ENCODE measurements at regions not wholly inside any gene's neighbourhood (a gene's known extent, or its start where the extent isn't known, plus 50 kb on each side); places are given as distances from the start of the nearest gene placed in this dataset.

DNA sequence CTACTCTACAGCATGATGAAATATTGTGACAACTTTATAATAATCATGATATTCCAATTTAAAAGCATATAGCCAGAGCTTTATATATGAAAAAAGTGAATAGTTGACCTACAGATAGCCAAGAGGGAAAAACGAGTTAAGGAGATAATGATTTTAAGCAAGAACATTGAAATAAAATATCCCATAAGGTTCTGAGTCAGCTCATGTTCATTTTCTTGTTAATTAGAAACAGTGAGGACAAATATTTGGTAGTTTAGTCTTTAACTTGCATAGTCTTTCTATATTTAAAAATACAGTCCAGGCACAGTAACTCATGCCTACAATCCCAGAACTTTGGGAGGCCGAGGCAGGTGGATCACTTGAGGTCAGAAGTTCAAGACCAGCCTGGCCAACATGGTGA, 55.8 kb upstream of the CDH6 start:
- intact Hi-C loops (cut with micrococcal nuclease) = no loop called here
- DNase-seq (ENCODE audit: low spot score) = no peak
- Mint-ChIP-seq H3K4me1 (ENCODE audit: low read depth) (no peaks in the 10 kb centered on the region), H3K27me3 (ENCODE audit: low read depth) (no peaks in the 10 kb centered on the region), H3K4me3 (ENCODE audit: low read depth) (no peak overlapping the region), H3K36me3 (ENCODE audit: low read depth) (no peaks in the 10 kb centered on the region), H3K9me3 (peaks cover 3% of the 10 kb centered on the region), H3K27ac (no peak overlapping the region)

DNA sequence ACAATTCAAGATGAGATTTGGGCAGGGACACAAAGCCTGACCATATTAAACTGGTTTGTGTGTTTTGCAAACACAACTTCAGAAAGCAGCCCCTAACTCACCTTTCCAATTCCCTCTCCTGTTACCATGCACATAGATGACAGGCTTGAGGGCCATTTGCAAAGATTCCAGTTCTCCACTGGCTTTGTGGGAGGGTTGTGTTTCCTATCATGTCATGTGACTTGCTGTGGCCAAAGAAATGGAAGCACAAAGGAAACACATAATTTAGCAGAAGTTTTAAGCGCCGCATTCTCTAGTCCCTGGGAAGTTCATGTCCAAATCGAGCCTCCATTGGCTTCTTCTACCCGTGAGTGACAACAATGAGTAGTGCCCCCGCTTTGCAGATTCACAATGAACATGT, 57.9 kb upstream of the CDH6 start:
- intact Hi-C loops (cut with micrococcal nuclease) = no loop called here
- H3K9me3 Mint-ChIP-seq = peaks cover 3% of the 10 kb centered on the region
- H3K36me3 Mint-ChIP-seq (ENCODE audit: low read depth) = no peaks in the 10 kb centered on the region
- H3K27me3 Mint-ChIP-seq (ENCODE audit: low read depth) = no peaks in the 10 kb centered on the region
- DNase-seq (ENCODE audit: low spot score) = no peak
- H3K4me1 Mint-ChIP-seq (ENCODE audit: low read depth) = no peaks in the 10 kb centered on the region
- H3K4me3 Mint-ChIP-seq (ENCODE audit: low read depth) = no peak overlapping the region
- no peak overlapping the region for H3K27ac Mint-ChIP-seq

DNA sequence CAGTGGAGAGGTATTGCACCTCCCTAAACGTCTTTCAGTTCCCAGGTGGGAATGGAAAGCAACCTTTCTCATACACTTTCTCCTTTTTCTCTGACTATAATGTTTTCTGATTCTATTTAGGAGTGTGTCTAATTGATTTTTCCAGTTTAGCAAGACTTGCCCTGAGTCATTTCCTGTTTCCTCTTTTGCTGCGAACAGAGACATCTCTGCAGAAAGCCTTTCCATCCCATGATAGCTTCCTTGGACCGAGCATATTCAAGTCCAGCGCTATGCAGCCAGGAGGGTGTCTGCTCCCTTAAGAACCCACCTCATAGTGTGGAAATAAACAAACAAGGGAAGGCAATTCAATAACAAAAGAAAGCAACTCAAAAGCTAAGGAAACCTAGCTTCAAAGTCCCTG, 60.0 kb upstream of the CDH6 start:
- H3K27ac Mint-ChIP-seq = no peak overlapping the region
- intact Hi-C loops (cut with micrococcal nuclease) = no loop called here
- H3K36me3 Mint-ChIP-seq (ENCODE audit: low read depth) = no peaks in the 10 kb centered on the region
- no peaks in the 10 kb centered on the region for H3K27me3 Mint-ChIP-seq (ENCODE audit: low read depth)
- no peak overlapping the region for H3K4me3 Mint-ChIP-seq (ENCODE audit: low read depth)
- peaks cover 3% of the 10 kb centered on the region for H3K9me3 Mint-ChIP-seq
- no peaks in the 10 kb centered on the region for H3K4me1 Mint-ChIP-seq (ENCODE audit: low read depth)
- DNase-seq (ENCODE audit: low spot score) = no peak

DNA sequence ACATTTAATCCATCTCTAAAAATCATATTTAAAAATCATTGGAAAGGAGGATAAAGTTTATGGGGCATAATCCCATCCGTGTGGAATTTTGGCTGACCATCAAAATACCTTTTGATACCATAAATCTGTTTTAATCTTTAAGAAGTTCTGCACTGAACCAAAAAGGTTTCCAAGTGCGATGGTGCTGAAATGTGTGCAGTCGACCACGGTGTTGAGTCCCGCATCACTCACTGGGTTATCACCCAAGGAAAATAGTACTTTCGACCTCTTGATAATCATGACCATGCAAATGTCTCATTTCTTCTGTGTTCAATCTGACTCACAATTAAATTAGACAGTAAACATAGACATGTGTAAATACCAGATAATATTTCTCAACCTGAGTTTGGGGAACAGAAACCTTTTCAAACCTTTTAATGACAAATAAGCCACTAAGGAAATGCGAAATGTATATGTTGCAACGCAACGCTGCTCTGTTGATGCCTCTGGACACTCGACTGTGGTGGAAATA, 62.0 kb upstream of the CDH6 start:
- Mint-ChIP-seq H3K27ac (no peak overlapping the region), H3K4me1 (ENCODE audit: low read depth) (no peaks in the 10 kb centered on the region), H3K27me3 (ENCODE audit: low read depth) (no peaks in the 10 kb centered on the region), H3K36me3 (ENCODE audit: low read depth) (no peaks in the 10 kb centered on the region), H3K4me3 (ENCODE audit: low read depth) (no peak overlapping the region), H3K9me3 (peaks cover 8% of the 10 kb centered on the region)
- intact Hi-C loops (cut with micrococcal nuclease) = no loop called here
- DNase-seq (ENCODE audit: low spot score) = no peak

DNA sequence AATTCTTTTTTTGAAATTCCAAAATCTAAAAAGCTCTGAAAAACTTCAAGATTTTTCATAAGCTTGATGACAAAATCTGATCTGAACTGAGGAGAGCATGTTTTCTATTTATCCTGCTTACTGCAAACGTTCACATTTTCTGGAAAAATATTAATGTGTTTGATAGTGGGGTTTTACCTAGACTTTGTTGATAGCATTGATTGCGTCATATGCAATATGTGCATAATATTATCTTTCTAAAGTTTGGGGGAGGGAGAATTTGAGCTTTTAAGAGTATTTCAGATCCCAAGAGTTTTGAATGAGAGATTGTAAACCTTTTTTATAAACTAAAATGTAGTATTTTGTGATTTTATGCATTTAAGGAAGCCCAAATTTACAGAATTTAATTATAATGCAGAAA, 62.8 kb upstream of the CDH6 start:
- H3K27me3 Mint-ChIP-seq (ENCODE audit: low read depth) = no peaks in the 10 kb centered on the region
- DNase-seq (ENCODE audit: low spot score) = no peak
- H3K9me3 Mint-ChIP-seq = peaks cover 8% of the 10 kb centered on the region
- intact Hi-C loops (cut with micrococcal nuclease) = no loop called here
- H3K27ac Mint-ChIP-seq = no peak overlapping the region
- H3K4me1 Mint-ChIP-seq (ENCODE audit: low read depth) = no peaks in the 10 kb centered on the region
- no peak overlapping the region for H3K4me3 Mint-ChIP-seq (ENCODE audit: low read depth)
- no peaks in the 10 kb centered on the region for H3K36me3 Mint-ChIP-seq (ENCODE audit: low read depth)

DNA sequence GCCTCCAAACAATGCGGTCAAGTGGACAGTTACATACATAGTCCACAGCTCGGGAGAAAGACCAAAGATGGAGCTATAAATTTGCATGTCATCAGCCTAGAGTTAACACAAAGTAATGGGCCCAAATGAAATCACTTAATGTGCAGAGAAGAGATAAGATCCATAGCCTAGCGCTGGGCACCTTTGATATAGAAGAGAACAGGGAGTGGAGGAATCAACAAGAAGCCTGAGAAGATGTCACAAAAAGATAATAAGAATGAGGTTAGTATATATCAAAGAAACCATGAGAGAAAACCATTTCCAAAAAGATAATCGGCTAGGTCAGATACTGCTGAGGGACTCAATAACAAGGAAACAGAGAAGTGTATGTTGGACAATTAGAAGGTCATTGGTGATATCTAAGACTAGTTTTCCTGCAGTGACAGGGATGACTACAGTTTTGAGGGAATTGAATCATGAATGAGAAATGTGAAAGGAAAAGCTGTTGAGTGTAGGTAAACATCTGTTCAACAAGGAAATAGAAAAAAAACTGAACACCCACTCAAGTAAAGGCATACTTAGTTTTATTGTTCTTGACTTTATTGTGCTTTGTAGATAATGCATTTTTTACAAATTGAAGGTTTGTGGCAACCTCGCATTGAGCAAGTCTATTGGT, 68.7 kb upstream of the CDH6 start:
- H3K27ac Mint-ChIP-seq = no peak overlapping the region
- intact Hi-C loops (cut with micrococcal nuclease) = no loop called here
- no peak overlapping the region for H3K4me3 Mint-ChIP-seq (ENCODE audit: low read depth)
- DNase-seq (ENCODE audit: low spot score) = no peak
- no peaks in the 10 kb centered on the region for H3K4me1 Mint-ChIP-seq (ENCODE audit: low read depth)
- H3K36me3 Mint-ChIP-seq (ENCODE audit: low read depth) = no peaks in the 10 kb centered on the region
- no peaks in the 10 kb centered on the region for H3K27me3 Mint-ChIP-seq (ENCODE audit: low read depth)
- peaks cover 15% of the 10 kb centered on the region for H3K9me3 Mint-ChIP-seq

DNA sequence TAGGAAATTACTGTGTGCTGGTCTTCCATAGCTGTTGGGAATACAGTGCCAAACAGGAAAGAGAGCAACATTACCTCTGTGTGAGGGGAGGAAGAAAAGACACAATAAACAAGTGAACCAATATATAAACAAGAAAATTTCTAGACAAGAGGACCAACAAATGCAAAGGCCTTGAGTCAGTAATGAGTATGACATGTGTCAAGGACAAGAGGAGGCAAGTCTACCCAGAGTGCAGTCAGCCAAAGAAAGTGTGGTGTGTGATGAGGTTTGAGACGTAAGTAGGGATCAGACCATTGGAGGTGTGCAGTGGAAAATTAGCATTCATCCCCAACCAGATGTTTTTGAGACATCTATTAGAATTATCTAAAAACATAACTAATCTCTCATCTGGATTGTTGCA, 69.5 kb upstream of the CDH6 start:
- Mint-ChIP-seq H3K4me1 (ENCODE audit: low read depth) (no peaks in the 10 kb centered on the region), H3K4me3 (ENCODE audit: low read depth) (no peak overlapping the region), H3K9me3 (peaks cover 15% of the 10 kb centered on the region), H3K36me3 (ENCODE audit: low read depth) (no peaks in the 10 kb centered on the region), H3K27me3 (ENCODE audit: low read depth) (no peaks in the 10 kb centered on the region), H3K27ac (no peak overlapping the region)
- DNase-seq (ENCODE audit: low spot score) = no peak
- intact Hi-C loops (cut with micrococcal nuclease) = no loop called here

DNA sequence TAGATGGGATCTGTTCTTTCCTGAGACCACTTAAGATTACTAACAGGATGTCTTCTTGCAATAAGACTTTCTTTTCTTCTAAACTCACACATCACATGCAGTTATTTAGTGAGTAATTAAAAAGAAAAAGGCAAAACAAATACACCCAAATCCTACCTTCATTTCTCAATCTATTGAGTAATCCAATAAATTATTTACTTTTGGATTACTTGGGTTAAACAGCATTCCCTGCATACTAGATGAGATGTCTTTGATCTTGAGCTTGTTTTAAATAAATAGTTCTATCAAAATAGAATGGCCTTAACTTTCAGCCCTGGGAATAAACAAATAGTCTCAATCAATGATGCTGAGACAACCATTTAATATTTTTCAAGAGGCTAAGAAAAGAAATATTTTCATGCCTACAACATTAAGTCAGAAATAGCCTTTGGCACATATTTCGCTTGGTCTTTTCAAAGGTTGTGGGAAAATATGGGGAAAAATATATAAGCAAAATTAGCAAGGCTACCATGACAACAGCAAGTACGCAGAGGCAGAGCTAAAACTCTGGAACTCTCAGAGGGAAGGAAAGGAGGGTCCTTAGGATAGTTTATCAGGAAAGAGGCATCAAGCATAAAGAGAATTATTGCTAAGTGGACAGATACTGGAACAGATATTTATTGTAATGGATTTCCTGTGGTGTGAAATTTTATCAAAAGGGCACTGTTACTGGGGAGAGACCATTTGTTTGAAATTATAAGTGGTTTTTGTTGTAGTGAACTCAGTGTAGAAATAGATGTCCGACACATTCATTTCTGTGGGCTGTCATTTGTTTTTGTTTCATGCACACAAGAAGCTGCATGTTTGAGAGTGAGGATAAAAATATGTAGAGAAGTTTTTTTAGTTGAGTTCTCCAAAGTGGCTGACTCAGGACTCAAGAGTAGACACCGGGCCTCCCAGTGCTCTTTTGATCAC, 70.2 kb upstream of the CDH6 start:
- H3K27ac Mint-ChIP-seq = no peak overlapping the region
- H3K4me1 Mint-ChIP-seq (ENCODE audit: low read depth) = no peaks in the 10 kb centered on the region
- H3K9me3 Mint-ChIP-seq = peaks cover 15% of the 10 kb centered on the region
- no peaks in the 10 kb centered on the region for H3K27me3 Mint-ChIP-seq (ENCODE audit: low read depth)
- H3K4me3 Mint-ChIP-seq (ENCODE audit: low read depth) = no peak overlapping the region
- H3K36me3 Mint-ChIP-seq (ENCODE audit: low read depth) = no peaks in the 10 kb centered on the region
- DNase-seq (ENCODE audit: low spot score) = no peak
- intact Hi-C loops (cut with micrococcal nuclease) = no loop called here

DNA sequence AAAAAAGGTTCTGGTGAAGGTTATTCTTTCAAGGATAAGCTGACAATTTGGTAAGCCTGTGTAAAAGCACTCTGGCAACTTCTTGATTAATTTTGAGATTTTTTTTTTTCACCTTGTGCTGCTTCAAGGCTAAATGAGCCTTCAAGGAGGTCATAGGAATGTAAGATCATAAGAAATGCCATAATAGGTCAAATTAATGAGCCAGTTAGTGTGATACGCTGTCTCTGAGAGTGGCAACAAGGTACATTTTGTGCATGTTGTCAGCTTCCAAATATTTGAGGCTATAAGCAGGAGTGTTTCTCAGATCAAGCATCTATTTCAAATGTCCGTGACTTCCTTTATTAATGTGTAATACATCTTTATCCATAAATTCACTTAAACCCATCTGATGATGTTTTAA, 72.3 kb upstream of the CDH6 start:
- H3K4me3 Mint-ChIP-seq (ENCODE audit: low read depth) = no peak overlapping the region

DNA sequence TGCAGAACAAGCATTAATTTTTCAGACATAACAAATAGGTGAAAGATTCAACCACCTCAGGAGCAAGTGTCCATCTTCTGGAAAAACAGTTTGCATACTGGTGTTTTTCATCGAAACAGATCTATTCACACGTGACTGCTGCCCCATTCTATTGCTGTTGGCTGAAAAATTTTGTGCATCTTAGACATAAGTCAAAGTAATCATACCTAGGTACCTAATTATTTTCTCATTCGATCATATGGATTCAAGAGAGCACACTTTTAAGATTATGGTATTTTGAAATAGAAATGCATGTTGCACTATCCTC, 72.9 kb upstream of the CDH6 start:
- no peak overlapping the region for H3K27ac Mint-ChIP-seq

More for the DNA sequence above, 72.3 kb upstream of the CDH6 start:
- intact Hi-C loops (cut with micrococcal nuclease) = no loop called here
- Mint-ChIP-seq H3K27ac (no peak overlapping the region), H3K9me3 (peaks cover 10% of the 10 kb centered on the region), H3K36me3 (ENCODE audit: low read depth) (no peaks in the 10 kb centered on the region), H3K27me3 (ENCODE audit: low read depth) (no peaks in the 10 kb centered on the region), H3K4me1 (ENCODE audit: low read depth) (no peaks in the 10 kb centered on the region)
- no peak for DNase-seq (ENCODE audit: low spot score)

DNA sequence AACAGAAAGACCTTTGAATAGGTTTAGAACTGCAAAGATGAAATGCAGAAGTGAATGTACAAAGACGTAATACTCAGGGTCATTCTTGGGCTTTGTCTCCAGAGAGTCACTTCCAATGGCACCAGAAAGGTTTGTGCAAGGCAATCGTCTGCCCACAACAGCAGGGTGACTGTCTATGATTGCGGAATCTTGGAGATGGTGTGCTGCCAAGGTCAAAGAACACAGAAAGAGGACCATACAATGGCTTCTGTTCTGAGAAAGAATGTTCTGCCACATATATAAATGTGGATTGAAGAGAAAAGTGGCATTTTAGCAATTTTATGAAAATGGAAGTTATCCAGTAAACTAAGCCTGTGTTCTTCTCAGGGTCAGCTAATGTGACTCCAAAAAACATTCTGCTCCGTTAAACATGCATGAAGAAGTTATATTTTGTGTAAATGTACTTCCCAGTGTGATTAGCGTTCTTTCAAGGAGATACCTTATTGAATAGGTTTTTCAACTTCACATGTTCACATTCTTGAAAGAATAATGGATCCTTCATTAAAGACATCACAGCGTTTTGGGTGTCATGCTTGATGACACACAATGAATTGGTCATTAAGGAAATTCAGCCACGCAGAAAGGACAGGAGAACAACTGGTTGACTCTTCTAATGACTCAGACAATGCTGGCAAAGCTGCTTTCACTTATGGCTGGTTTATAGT, 73.4 kb upstream of the CDH6 start:
- no peaks in the 10 kb centered on the region for H3K36me3 Mint-ChIP-seq (ENCODE audit: low read depth)
- intact Hi-C loops (cut with micrococcal nuclease) = no loop called here
- no peak overlapping the region for H3K4me3 Mint-ChIP-seq (ENCODE audit: low read depth)
- H3K27ac Mint-ChIP-seq = no peak overlapping the region
- H3K4me1 Mint-ChIP-seq (ENCODE audit: low read depth) = no peaks in the 10 kb centered on the region
- no peak for DNase-seq (ENCODE audit: low spot score)
- peaks cover 10% of the 10 kb centered on the region for H3K9me3 Mint-ChIP-seq
- H3K27me3 Mint-ChIP-seq (ENCODE audit: low read depth) = no peaks in the 10 kb centered on the region

More for the DNA sequence above, 72.9 kb upstream of the CDH6 start:
- Mint-ChIP-seq H3K9me3 (peaks cover 10% of the 10 kb centered on the region), H3K27me3 (ENCODE audit: low read depth) (no peaks in the 10 kb centered on the region), H3K4me1 (ENCODE audit: low read depth) (no peaks in the 10 kb centered on the region), H3K4me3 (ENCODE audit: low read depth) (no peak overlapping the region), H3K36me3 (ENCODE audit: low read depth) (no peaks in the 10 kb centered on the region)
- DNase-seq (ENCODE audit: low spot score) = no peak
- intact Hi-C loops (cut with micrococcal nuclease) = no loop called here

DNA sequence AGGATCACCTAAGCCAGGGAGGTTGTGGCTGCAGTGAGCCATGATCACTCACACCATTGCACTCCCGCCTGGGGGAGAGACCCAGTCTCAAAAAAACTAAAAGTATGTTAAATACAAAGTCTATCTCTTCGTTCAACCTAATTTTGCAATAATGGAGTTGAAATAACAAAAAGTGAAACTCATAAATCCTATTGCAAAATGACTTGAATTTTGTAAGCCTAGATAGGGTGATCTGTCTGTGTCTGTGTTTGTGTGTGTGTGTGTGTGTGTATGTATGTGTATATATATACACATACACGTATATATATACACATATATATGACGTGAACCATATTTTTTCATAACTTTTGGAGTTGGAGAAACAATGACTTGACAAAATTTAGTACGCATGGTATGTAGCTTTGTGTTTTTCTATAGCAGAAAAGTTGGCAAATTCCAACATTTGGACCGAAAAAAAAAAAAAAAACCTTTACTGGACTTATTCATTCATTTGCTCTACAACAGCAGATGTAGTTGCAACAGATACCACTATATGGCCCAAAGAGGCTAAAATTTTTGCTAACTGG, 76.9 kb upstream of the CDH6 start:
- H3K4me3 Mint-ChIP-seq (ENCODE audit: low read depth) = no peak overlapping the region
- no peaks in the 10 kb centered on the region for H3K9me3 Mint-ChIP-seq
- DNase-seq (ENCODE audit: low spot score) = no peak
- intact Hi-C loops (cut with micrococcal nuclease) = no loop called here
- H3K4me1 Mint-ChIP-seq (ENCODE audit: low read depth) = no peaks in the 10 kb centered on the region
- no peak overlapping the region for H3K27ac Mint-ChIP-seq
- H3K36me3 Mint-ChIP-seq (ENCODE audit: low read depth) = no peaks in the 10 kb centered on the region
- no peaks in the 10 kb centered on the region for H3K27me3 Mint-ChIP-seq (ENCODE audit: low read depth)

DNA sequence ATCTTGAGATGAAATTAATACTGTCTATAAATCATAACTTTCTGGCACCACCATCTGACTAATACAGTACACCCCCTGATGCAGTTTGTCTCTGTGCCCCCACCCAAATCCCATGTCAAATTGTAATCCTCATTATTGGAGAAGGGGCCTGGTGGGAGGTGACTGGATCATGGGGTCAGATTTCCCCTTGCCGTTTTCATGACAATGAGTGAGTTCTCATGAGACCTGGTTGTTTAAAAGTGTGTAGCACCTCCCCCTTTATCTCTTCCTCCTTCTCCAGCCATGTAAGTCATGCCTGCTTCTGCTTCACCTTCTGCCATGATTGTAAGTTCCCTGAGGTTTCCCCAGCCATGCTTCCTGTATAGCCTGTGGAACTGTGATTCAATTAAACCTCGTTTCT, 78.7 kb upstream of the CDH6 start:
- H3K27me3 Mint-ChIP-seq (ENCODE audit: low read depth) = no peaks in the 10 kb centered on the region
- intact Hi-C loops (cut with micrococcal nuclease) = no loop called here
- H3K4me1 Mint-ChIP-seq (ENCODE audit: low read depth) = no peaks in the 10 kb centered on the region

More for the DNA sequence above, 78.7 kb upstream of the CDH6 start:
- H3K4me3 Mint-ChIP-seq (ENCODE audit: low read depth) = no peak overlapping the region
- no peaks in the 10 kb centered on the region for H3K36me3 Mint-ChIP-seq (ENCODE audit: low read depth)
- no peak for DNase-seq (ENCODE audit: low spot score)
- H3K9me3 Mint-ChIP-seq = no peaks in the 10 kb centered on the region
- no peak overlapping the region for H3K27ac Mint-ChIP-seq
